GM18909 (cell line): ENCODE measurements at regions not wholly inside any gene's neighbourhood (a gene's known extent, or its start where the extent isn't known, plus 50 kb on each side); places are given as distances from the start of the nearest gene placed in this dataset.

Experiments
- ATAC-seq: cut with Tn5 transposase; IDR thresholded peaks from one replicate; pipeline ENCODE4 v1.9.1; 2021; ENCODE audit warnings: mild to moderate bottlenecking; ENCODE audit not compliant: unreplicated experiment, poor library complexity

DNA sequence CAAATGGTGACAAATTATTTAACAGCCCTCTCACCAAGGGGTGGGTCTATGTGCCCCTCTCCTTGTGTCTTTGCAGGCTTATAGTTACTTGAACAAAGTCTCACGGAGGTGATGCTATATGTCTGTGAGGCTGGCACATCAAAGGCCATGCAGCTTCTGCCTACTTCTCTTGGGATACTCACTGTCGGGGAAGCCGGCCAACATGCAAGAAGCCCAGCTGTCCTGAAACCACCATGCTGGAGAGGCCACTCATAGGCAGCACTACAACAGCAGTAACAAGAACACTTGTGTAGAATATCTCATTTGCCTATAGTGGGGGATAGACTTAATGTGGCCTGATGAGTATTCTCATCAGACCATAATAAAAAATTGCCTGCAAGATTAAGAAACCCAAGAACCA, 233.7 kb upstream of the NCKAP5 start:
- ATAC-seq = no peak

DNA sequence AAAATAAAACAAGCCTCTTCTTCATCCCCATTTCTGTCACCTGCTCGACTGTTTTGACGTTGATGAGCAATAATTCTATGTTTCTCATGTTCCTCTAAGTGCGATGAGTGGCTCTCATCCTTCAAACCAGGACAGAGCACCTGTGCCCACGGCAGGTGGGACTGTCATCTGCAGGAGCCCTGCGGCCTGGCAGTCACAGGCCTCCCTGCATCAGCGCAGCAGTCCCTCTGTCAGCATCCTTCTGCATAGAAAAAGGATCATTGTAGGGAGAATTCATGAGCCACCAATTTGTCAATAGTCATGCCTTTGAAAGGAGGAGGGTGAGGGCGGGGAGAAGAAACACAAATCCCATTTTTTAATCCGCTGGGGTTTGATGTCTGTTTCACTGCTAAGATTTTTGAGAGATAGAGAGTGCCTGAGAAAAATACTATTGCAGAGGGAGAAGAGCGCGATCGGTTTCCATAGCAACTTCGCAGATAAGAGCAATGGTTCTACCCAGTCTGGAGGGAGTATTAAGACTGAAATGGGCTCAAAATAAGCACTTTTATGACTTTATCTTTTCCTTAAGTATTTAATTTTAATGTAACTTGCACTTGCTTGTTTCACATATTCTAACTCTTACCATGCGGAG, 234.3 kb upstream of the NCKAP5 start:
- ATAC-seq = no peak

DNA sequence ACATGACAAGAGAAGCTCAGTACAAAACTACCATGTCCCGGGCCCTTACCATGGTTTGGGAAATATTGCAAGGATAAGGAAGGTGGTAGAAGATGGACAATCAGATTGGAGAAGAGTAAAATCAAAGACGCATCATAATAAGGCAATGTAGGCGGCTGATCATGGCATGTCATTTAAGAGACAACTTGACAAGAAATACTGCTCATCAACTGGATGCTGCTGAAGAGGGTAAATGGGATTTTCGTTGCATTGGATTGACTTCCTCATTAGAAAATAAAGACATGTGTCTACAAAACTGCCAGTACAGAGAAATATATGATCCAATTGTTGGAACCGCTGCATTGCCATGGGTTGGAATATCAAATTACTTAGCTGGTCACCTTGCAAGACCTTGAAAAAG, 238.3 kb upstream of the NCKAP5 start:
- ATAC-seq = no peak

DNA sequence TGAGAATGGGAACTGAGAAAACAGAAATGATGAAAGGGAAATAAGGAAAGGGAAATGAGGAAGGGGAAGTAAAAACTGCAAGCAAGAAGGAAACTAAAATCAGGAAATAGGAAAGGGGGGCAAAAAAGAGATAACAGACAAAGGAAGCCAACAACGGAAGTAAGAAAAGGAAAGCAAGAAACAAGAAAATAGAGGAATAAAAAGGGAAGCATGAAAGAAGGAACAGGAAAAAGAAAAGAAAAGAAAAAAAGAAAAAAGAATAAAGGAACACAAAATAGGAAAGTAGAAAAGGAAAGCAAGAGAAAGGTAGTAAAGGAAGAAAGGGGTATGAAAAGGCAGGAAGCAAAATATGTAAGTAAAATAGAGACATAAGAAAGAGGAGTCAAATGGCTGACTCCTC, 241.2 kb upstream of the NCKAP5 start:
- no peak for ATAC-seq

DNA sequence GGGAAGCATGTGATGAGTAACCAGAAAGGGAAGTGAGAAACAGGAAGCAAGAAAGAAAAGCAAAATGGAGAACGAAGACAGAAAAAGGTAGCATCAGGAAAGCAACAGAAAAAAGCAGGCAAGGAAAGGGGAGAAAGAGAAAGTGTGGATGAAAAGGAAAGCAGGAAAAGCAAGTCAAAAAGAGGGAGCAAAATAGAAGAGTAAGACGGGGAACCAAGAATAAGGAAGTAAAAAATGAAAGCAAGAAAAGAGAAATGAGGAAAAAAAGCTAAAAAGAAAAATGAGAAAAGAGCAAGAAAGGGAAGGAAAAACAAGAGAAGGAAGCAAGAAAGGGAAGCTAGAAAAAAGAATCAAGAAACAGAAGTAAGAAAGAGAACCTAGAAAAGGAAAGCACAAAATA, 242.3 kb upstream of the NCKAP5 start:
- ATAC-seq = no peak

DNA sequence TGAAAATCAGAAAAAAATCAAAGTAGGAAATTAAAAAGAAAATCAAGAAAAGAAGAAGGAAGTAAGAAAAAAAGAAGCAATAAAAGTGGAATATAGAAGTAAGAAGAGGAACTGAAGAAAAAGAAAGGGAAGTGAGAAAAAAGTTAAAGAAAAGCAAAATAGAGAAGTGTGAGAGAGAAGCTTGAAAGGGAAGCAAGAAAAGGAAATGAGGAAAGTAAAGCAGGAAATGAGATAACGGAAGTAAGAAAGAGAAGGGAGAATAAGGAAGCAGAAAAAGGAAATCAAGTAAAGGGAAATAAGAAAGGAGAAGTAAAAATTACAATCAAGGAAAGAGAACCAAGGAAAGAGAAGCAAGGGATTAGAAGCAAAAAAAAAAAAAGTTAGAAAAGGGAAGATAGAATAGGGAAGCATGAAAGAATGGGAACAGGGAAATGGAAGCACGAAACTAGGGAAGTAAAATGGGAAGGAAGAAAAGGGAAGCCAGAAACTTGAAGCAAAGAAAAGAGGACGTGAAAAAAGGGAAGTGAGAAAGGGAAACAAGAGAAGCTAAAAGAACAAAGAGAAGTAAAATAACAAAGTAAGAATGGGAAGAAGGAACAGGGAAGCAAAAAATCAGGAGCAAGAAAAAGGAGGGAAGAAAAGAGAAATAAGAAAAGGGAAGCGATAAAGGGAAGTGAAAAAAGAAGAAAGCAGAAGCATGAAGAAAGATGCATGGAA, 243.3 kb upstream of the NCKAP5 start:
- no peak for ATAC-seq

DNA sequence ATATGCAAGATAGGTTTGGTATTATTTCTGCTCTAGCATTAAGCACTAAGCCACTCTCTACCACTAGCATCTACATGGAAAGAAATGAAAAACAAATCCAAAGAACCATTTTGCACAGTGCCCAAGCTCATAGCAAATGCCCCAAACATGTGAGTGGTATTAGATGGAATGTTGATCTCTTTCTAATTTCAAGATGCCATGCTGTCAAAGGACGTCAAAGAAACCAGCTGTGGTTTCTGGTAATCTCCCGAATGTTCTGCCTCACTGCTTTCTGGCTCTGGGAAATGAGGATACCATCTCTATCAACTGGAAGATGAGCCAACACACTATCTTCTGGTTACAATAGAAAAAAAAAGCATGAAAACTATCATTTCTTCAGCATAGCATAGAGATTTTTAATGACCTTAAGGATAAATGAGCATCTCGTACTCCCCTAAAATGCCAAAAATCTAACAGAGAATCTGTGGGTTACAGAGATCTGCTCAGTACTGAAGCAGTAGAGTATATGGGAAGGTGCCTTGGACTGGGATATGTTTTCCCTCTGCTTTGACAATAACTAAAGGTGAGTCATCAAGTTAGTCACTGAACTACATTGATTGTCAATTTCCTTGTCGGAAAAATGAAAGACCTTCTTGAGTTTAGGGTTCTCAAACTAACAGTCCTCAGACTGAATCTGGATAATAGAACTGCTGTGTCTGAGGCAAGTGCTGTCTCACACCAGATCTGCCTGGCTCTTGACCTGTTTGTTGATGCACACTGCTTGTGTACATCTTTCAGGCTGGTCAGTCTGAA, 244.8 kb upstream of the NCKAP5 start:
- ATAC-seq = no peak

DNA sequence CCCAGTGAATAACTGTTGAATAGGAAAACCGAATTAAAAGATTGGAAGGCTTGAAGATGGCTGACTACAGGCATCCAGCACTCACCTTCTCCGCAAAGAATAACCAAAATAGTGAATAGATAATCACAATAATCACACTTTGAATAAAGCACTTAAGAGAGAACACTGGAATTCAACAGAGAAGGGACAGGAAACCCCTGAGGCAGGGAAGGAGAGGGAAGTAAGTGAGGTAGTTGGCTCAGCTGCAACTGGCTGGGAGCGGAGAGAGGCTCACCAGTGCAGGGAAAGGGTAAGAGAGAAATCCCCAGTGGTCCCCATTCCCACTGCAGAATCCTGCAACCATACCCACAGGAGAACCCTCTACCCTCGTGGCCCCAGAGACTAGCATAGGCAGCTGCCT, 246.6 kb upstream of the NCKAP5 start:
- no peak for ATAC-seq

DNA sequence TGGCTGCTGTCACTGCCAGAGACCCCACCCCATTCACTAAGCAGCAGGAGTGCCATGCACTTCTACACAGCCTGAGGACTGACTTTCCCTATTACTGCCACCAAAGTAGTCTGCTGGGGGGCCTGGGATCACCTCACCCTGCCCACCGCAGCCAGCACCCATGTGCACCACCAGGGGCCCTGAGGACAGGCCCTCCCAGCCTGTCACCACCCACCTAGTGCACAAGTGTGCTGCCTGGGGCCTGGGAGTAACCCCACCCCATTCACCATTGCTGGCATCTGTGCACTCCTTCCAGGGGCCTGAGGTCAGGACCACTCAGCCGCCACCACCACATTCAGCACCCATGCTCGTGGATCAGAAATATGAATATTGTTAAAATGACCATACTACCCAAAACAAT, 247.8 kb upstream of the NCKAP5 start:
- ATAC-seq = no peak

DNA sequence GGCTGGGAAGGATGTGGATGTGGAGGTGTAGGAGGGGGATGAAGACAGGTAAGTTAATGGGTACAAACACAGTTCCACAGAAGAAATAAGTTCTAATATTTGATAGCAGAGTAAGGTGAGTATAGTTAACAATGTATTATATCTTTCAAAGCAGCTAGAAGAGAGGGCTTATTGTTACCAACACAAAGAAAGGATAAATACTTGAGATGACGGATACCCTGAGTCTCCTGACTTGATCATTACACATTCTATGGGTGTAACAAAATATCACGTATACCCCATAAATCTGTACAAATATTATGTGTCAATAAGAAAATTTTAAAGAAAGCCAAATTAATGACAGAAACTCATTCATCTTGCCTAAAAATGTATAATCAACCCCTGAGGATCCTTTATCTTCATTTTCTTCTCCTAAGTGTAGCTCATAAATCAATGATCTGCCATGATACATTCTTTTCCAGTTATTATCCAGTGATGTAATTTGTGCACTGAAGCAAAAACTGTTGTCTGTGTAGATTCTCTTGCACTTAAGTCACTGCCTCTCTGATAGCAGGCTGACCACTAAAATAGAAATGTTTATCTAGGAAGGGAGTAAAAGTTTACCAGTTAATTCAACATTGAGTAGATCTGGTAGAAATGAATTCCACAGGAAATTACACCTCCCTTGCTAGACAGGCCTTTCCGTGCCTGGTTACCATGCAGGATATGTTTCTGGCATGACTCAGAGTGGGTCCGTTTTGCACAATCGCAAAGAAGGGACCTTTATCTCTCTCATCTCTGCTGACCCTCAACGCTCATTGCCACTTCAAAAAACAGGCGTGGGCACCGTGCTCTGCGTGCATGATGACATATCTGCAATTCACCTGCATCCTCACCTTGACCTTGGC, 249.7 kb upstream of the NCKAP5 start:
- no peak for ATAC-seq

DNA sequence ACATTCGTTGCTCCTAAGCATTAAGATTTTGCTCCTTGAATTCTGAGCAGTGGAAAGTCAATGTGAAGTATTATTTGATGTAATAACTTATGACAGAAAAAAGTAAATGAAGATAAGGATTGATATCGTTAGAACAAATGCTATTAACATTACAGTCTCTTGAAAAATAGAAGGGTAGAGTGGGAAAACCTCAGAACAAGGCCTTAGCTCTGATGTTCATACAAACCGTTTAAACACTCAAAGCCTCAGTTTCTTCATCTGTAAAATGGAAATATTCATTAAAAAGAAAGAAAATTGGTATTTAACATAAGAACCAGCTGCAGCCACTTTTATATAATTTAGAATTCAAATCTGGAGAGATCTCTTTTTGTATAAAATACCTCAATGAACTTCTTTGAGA, 250.4 kb upstream of the NCKAP5 start:
- no peak for ATAC-seq

DNA sequence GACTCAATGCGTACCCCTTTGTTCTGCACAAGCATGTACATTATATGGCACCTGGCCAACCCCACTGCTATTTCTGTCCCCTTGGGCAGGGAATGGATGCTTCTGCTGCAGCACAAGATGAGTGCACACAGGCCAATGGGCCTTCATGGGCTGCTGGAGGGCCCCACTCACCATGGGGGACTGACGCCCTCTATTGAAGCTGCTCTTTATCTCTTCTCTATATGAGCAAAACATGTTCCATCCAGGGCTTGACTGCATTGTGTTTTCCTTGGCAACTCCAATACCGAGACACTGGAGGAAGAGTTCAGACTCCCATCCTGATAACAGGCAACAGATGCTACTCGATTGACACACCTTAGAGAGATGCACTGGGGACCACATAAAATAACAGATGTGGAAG, 251.6 kb upstream of the NCKAP5 start:
- no peak for ATAC-seq

DNA sequence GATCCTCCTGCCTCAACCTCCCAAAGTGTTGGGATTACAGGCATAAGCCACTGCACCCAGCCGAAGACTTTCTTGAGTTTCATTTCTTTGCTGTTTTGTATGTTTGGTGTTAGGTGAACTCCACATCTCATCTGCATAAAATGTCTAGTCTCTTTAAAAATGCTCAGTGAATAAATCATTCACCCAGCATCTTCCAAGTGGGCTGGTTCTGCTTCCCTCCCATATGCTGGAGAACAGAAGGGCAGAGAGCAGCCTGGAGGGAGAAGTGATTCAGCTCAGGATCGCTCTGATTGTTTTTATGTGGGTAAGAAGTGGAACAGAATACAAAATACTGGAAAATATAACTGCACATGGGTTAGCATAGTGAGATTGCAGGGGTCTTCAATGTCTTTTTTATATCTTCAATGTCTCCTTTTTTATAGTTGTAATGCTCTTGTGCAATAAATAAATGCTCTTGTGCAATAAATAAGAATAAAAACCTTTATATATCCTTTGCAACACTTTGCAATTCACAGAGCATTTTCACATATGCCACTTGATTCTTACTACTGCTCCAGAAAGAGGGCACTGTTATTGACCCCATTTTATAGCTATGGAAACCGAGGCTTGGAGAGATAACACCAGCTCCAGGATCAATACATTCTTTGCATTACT, 253.0 kb upstream of the NCKAP5 start:
- ATAC-seq = no peak

DNA sequence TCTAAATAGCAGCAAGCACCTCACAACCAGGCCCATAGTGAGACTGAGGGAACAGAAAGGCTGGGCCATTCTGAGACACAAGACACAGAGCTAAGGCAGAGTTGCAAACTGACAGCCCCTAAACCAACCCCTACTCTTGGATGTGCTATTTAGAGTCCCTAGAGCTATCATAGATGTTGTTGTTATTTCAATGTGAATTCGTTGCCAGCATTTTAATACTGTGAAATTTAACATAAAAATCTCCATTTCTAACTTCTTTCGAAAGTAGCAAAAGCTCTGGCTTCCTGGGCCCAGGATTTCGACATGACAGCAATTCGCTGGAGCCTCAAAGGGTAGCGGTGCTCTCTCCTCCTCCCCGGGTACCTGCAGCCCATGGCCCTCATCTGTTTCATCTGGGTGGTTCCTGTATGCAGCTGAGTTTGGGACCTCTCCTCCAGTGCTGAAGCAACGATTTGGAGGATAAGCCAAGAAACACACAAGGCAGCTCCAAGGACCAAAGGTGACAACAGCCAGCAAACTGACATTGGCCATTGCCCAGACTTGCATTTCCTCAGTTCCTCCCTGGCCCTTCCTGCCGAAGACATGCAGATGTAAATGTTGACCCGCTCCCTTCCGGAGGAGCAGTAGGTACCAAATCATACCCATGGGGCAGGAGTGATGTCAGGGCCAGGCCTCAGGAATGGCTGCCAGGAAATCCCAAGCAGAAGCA, 254.4 kb upstream of the NCKAP5 start:
- ATAC-seq = no peak

DNA sequence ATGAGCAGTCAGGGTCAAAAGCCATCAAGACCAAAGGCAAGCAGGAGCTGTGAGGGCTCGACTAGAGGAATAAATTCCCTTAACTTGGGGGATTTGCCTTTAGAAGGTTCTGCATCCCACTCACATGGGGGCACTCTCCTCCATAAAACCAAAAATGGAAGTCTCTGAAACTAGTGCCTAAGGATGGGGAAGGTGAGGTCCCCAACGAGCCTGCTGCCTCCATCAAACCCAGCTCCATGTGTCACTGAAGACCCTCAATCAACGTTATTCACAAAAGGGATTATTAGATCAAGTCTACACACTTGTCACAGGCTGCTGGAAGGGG, 254.9 kb upstream of the NCKAP5 start:
- no peak for ATAC-seq

DNA sequence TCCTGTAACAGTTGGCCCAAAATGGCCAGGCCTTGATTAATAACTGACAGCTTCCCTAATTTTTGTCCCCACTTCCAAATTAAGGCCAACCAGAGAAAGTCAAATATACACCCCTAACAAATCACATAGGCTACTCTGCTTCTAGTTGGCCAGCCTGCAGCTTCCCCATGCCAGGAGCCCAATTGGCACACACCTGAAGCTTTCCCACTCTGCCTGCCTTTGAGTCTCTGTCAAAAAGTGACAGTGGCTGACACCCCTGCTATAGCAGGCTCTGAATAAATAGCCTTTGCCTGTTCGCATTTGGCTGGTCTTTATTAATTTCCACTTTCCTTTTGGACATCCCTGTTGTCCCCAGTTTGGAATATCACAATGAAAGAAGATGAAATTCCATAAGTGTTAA, 256.6 kb upstream of the NCKAP5 start:
- ATAC-seq = no peak

DNA sequence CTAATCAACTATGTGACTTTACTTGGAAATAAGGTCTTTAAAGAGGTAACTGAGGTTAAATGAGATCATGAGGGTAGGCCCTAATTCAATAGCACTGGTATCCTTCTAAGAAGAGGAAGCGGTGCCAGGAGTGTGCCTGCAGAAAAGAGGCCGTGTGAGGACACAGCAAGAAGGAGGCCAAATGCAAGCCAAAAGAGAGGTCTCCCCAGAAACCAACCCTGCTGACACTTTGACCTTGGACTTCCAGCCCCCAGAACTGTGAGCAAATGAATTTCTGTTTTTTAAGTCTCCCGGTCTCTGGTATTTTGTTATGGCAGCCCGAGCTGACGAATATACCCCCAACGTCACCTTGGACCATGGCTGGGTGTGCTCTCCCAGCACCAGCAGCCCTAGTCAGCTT, 257.5 kb upstream of the NCKAP5 start:
- no peak for ATAC-seq

DNA sequence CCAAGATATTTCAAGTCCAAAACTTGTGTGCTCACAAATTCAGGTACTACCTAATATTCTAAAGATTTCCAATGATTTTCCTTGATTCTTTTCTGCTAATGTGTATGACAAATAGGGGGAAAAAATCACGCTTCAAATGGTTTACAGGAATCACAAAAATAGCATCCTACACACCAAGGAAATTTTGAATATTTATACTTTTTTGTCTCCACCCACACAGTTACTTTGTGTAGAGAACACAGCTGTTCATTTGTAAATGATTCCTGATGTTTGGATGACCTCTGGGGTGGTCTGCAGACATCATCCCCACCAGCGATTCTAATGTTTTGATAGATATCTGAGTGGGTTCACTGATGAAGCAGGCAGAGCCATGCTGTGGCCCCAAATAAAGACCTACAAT, 260.6 kb upstream of the NCKAP5 start:
- ATAC-seq = no peak

DNA sequence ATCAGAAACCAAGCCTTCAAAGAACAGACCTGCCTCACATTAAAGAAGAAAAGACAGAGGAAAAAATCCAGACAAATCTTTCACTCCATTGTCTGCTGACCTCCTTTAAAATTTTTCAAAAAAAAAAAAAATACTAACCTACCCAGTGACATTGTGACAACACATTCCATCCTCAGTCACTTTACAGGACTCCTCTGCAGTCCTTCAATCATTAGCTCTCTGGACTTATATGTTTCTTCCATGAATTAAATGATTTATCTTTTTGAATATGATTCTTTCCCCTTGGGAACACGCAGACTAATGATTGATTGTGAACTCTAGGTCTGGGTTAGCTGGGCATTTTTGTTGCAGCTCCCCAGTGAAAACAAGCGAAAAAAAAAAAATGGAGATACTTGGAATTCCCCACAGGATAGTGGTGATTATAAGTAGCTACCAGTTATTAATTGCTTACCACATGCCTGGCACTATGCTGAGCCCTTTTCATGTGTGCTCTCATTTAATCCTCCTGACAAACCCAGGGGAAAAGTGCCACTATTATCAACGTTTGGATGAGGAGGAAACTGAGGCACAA, 261.3 kb upstream of the NCKAP5 start:
- no peak for ATAC-seq
